CD4-positive, alpha-beta memory T cell (primary cell): ENCODE measurements at regions not wholly inside any gene's neighbourhood (a gene's known extent, or its start where the extent isn't known, plus 50 kb on each side); places are given as distances from the start of the nearest gene placed in this dataset.

Experiments used
- CTCF ChIA-PET: fragments of 350-600 bp; sonication (Branson Sonifier 250); formaldehyde crosslinking; loops from one replicate; lab custom pipeline; 2021; ENCODE audit warnings: inconsistent platforms; ENCODE audit not compliant: partially characterized antibody; lab: Charles Lee
- POLR2A ChIA-PET: fragments of 350-600 bp; sonication (Branson Sonifier 250); formaldehyde crosslinking; loops from one replicate; lab custom pipeline; 2021; ENCODE audit not compliant: partially characterized antibody; lab: Charles Lee
- DNase-seq, 5 donors: peaks; one replicate each; pipeline versions ENCODE4 v3.0.0 to v3.0.0-alpha.2; 2020 to 2022; ENCODE audit warnings: mixed read lengths in 1 of 5
- H3K27ac ChIP-seq: one replicate; pipeline ENCODE4 v1.7.0; 2013; ENCODE audit warnings: low read depth, low read length
- H3K27me3 ChIP-seq: 2 replicates; pipeline ENCODE4 v1.7.0; 2013; ENCODE audit warnings: mild to moderate bottlenecking, low read length, moderate library complexity; ENCODE audit not compliant: insufficient read depth
- H3K36me3 ChIP-seq: 2 replicates; pipeline ENCODE4 v1.7.0; 2013; ENCODE audit warnings: mild to moderate bottlenecking, low read length, moderate library complexity; ENCODE audit not compliant: insufficient read depth
- H3K4me1 ChIP-seq: 2 replicates; pipeline ENCODE4 v1.7.0; 2013; ENCODE audit warnings: mild to moderate bottlenecking, low read length, moderate library complexity; ENCODE audit not compliant: insufficient read depth
- H3K4me3 ChIP-seq, 2 donors: one replicate each; pipeline ENCODE4 v1.7.0; 2013; ENCODE audit warnings: low read length in 2 of 2, mild to moderate bottlenecking in 1 of 2
- H3K9me3 ChIP-seq, 2 donors: one replicate each; pipeline ENCODE4 v1.7.0; 2013; ENCODE audit warnings: low read length in 2 of 2, control low read depth in 1 of 2; ENCODE audit not compliant: control insufficient read depth in 1 of 2
- H3K27ac Mint-ChIP-seq, 7 donors: one replicate each; pipeline ENCODE4 v1.8.0; 2020 to 2021; ENCODE audit warnings: mixed read lengths in 7 of 7, mild to moderate bottlenecking in 6 of 7, inconsistent platforms in 3 of 7, moderate library complexity in 3 of 7
- H3K27me3 Mint-ChIP-seq, 2 donors: one replicate each; pipeline ENCODE4 v1.8.0; 2020 to 2021; ENCODE audit warnings: mixed read lengths in 2 of 2
- H3K36me3 Mint-ChIP-seq, 2 donors: one replicate each; pipeline ENCODE4 v1.8.0; 2020 to 2021; ENCODE audit warnings: mixed read lengths in 2 of 2, inconsistent platforms in 1 of 2, mild to moderate bottlenecking in 1 of 2
- H3K4me1 Mint-ChIP-seq, 4 donors: one replicate each; pipeline ENCODE4 v1.8.0; 2020 to 2021; ENCODE audit warnings: mixed read lengths in 4 of 4, mild to moderate bottlenecking in 1 of 4
- H3K4me3 Mint-ChIP-seq, 8 donors: one replicate each; pipeline ENCODE4 v1.8.0; 2020 to 2021; ENCODE audit warnings: mixed read lengths in 8 of 8, mild to moderate bottlenecking in 7 of 8, moderate library complexity in 6 of 8, inconsistent platforms in 3 of 8
- H3K9me3 Mint-ChIP-seq, 8 donors: one replicate each; pipeline ENCODE4 v1.8.0; 2020 to 2021; ENCODE audit warnings: mixed read lengths in 8 of 8, mild to moderate bottlenecking in 5 of 8, inconsistent platforms in 3 of 8, moderate library complexity in 1 of 8
- intact Hi-C: fragments of 100-400 bp; cut with micrococcal nuclease; formaldehyde crosslinking; loops from one replicate; pipeline ENCODE4 v1.15.1; 2023

DNA sequence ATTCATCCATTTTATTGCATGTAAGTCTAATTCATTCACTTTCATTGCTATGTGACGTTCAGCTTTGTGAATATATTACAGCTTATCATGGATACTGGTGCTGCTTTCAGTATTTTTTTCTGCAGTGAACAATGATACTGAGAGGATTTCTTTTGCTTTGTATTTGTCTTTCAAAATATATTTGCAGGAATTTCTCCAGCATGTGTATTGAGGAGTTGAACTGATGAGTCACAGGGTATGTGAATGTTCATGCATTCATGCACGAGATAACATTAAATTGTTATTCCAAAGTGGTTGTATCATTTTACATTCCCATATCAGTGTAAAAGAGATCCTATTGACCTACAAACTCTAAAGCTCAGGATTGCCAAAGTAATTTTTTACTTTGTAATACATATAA is 283.8 kb upstream of the ARSJ start:
- no peaks in the 10 kb centered on the region for H3K36me3 Mint-ChIP-seq

DNA sequence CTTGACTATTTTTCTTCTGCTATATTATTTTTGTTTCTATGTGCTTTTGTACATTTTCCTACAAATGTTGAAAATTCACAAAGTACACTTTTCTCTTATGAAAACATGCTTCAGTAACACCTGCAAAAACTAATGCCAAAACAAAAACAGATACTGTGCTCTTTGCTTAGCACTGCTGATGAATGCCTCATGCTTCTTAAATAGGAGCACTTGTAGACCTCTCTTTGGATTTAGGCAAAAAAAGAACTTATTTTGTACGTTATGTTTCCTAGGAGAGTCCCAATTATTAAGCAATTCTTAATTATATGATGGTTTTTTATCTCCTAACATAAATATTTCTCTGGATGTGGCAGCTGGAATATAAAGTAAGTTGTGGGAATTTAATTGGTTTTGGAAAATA is 285.0 kb upstream of the ARSJ start:
- Histone ChIP-seq H3K4me1 (no peaks in the 10 kb centered on the region), H3K27ac (no peak overlapping the region), H3K4me3 (no peak overlapping the region), H3K36me3 (no peaks in the 10 kb centered on the region), H3K9me3 (no peaks in the 10 kb centered on the region), H3K27me3 (no peaks in the 10 kb centered on the region)
- intact Hi-C loops: no loop called here
- ChIA-PET POLR2A (no interaction called here), CTCF (no interaction called here)
- no peak for DNase-seq
- H3K9me3 Mint-ChIP-seq: peaks cover 0 to 2% (median 0%) of the 10 kb centered on the region in 8 donors
- no peaks in the 10 kb centered on the region for H3K27me3 Mint-ChIP-seq
- H3K4me3 Mint-ChIP-seq: no peak overlapping the region
- no peaks in the 10 kb centered on the region for H3K36me3 Mint-ChIP-seq
- H3K27ac Mint-ChIP-seq: no peak overlapping the region
- no peaks in the 10 kb centered on the region for H3K4me1 Mint-ChIP-seq

More for the DNA sequence above, 283.8 kb upstream of the ARSJ start:
- no peak overlapping the region for H3K4me3 Mint-ChIP-seq
- no peaks in the 10 kb centered on the region for H3K27me3 Mint-ChIP-seq
- Histone ChIP-seq H3K36me3 (no peaks in the 10 kb centered on the region), H3K4me3 (no peak overlapping the region), H3K27ac (no peak overlapping the region), H3K9me3 (no peaks in the 10 kb centered on the region), H3K27me3 (no peaks in the 10 kb centered on the region), H3K4me1 (no peaks in the 10 kb centered on the region)
- no peak overlapping the region for H3K27ac Mint-ChIP-seq
- DNase-seq: no peak
- ChIA-PET POLR2A (no interaction called here), CTCF (no interaction called here)
- H3K9me3 Mint-ChIP-seq: peaks cover 0 to 2% (median 0%) of the 10 kb centered on the region in 8 donors
- no peaks in the 10 kb centered on the region for H3K4me1 Mint-ChIP-seq
- intact Hi-C loops: no loop called here

DNA sequence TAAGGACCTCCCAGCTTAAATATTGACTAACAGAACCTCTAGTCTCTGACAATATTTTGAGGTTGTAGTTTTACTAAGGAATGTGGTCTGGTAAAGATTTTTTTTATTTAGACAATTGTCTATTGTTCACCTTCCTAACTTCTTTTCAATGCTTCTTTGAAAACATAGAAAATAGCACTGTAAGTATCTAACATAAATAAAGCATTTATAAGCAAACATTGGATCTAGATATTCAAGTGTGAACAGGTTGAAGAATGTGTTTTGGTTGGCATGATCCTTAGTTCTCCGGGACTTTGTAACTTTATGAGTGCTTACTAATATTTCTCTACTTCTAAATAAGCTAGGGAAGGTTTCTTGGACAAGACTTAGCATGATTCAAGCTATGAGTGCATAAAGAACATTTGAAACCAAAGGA is 285.4 kb upstream of the ARSJ start:
- no peak for DNase-seq
- Mint-ChIP-seq H3K27ac (no peak overlapping the region), H3K36me3 (no peaks in the 10 kb centered on the region), H3K27me3 (no peaks in the 10 kb centered on the region), H3K9me3 (peaks cover 0 to 2% (median 0%) of the 10 kb centered on the region in 8 donors), H3K4me1 (no peaks in the 10 kb centered on the region), H3K4me3 (no peak overlapping the region)
- intact Hi-C loops: no loop called here
- ChIA-PET POLR2A (no interaction called here), CTCF (no interaction called here)
- Histone ChIP-seq H3K4me1 (no peaks in the 10 kb centered on the region), H3K36me3 (no peaks in the 10 kb centered on the region), H3K9me3 (no peaks in the 10 kb centered on the region), H3K27me3 (no peaks in the 10 kb centered on the region), H3K4me3 (no peak overlapping the region), H3K27ac (no peak overlapping the region)

DNA sequence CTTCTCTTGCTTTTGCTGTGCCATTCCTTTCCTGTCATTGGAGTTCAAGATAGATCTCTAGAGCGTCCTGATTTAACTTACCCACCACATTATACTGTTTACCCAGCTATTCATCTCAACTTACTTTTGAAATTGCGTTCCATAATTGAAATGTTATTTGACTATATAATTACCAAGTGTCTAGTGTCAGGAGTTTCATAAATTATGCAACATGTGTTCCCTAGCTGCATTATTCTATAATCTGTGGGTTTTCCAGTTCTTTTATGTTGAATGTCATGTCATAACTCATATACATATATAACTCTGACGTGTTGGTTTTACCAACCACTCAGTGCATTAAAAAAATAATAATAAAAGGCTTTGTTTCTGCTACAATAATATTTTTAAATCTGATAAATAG is 285.9 kb upstream of the ARSJ start:
- Histone ChIP-seq H3K9me3 (no peaks in the 10 kb centered on the region), H3K36me3 (no peaks in the 10 kb centered on the region), H3K4me3 (no peak overlapping the region), H3K27ac (no peak overlapping the region), H3K4me1 (no peaks in the 10 kb centered on the region), H3K27me3 (no peaks in the 10 kb centered on the region)
- Mint-ChIP-seq H3K27ac (no peak overlapping the region), H3K27me3 (no peaks in the 10 kb centered on the region), H3K4me1 (no peaks in the 10 kb centered on the region), H3K36me3 (no peaks in the 10 kb centered on the region), H3K4me3 (no peak overlapping the region), H3K9me3 (peaks cover 0 to 2% (median 0%) of the 10 kb centered on the region in 8 donors)
- POLR2A ChIA-PET: no interaction called here
- intact Hi-C loops: no loop called here
- CTCF ChIA-PET: no interaction called here
- no peak for DNase-seq

DNA sequence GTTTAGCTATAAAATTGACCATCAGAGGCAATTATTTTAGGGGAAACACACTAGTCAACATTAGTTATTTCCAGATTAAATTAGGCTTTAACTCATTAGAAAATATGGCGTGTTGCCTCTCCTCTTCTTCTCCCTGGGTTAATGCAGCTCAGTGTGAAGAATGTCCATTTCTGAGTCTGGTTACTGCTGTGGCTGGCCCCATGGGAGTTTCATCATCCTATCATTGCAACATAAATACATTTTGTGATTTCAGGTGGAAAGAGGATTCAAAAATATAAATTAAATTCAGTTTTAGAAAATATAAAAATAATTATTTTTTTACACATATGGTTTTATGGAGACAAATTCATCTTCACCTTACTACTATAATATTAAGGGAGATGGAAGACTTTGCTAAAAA is 288.5 kb upstream of the ARSJ start:
- H3K9me3 Mint-ChIP-seq: no peaks in the 10 kb centered on the region
- Histone ChIP-seq H3K27me3 (no peaks in the 10 kb centered on the region), H3K9me3 (no peaks in the 10 kb centered on the region), H3K27ac (no peak overlapping the region), H3K36me3 (no peaks in the 10 kb centered on the region), H3K4me3 (no peak overlapping the region), H3K4me1 (no peaks in the 10 kb centered on the region)
- H3K4me1 Mint-ChIP-seq: peaks cover 0 to 3% (median 1%) of the 10 kb centered on the region in 4 donors
- POLR2A ChIA-PET: no interaction called here
- no peaks in the 10 kb centered on the region for H3K27me3 Mint-ChIP-seq
- H3K4me3 Mint-ChIP-seq: no peak overlapping the region
- intact Hi-C loops: no loop called here
- no peak for DNase-seq
- CTCF ChIA-PET: no interaction called here
- H3K36me3 Mint-ChIP-seq: no peaks in the 10 kb centered on the region
- no peak overlapping the region for H3K27ac Mint-ChIP-seq

DNA sequence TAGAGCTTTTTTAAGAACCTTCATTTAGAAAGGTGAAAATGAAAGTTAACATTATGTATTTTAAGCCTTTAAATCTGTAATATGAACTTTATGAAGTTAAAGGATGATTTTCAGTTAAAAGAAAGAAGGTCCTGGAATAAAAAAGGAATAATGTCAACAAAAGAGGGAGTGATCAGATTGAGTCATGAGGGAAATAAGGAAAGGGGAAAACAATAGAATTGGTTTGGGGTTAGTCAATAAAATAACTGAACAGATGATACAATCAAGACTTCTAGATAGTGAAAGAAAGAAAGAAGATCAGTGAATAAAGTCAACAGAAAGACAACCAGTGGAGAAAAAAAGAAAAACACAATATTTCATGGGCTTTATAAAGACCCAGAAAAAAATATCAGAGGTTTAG is 291.6 kb upstream of the ARSJ start:
- ChIA-PET POLR2A (no interaction called here), CTCF (no interaction called here)
- Mint-ChIP-seq H3K4me3 (peak overlapping the region in 2 of 8 donors; percentile 3 to 11), H3K9me3 (no peaks in the 10 kb centered on the region), H3K4me1 (peaks cover 0 to 3% (median 1%) of the 10 kb centered on the region in 4 donors), H3K36me3 (no peaks in the 10 kb centered on the region), H3K27me3 (peaks cover 0 to 3% of the 10 kb centered on the region in 2 donors), H3K27ac (peak overlapping the region in 1 of 7 donors; percentile 0)
- Histone ChIP-seq H3K27ac (no peak overlapping the region), H3K36me3 (no peaks in the 10 kb centered on the region), H3K27me3 (no peaks in the 10 kb centered on the region), H3K4me3 (no peak overlapping the region), H3K4me1 (no peaks in the 10 kb centered on the region), H3K9me3 (no peaks in the 10 kb centered on the region)
- no peak for DNase-seq
- intact Hi-C loops: no loop called here

DNA sequence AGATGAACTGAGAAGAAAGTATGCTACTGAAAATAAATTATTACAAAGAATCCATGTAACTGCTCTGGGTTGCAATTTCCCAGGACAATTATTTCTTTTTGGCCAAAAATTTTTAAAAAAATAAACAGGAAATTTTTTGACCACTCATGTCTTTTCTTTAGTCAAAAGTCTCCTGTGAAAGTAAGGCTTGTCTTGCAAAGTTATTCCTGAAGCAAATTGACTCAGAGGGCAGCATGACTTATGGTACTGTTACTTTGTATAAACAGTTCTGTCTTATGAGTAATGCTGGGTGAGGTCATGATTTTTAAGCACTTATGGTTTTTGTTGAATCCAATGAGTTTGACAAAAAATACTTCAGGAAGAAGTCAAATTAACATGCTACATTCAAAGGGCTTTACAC is 292.8 kb upstream of the ARSJ start:
- Histone ChIP-seq H3K9me3 (no peaks in the 10 kb centered on the region), H3K4me3 (no peak overlapping the region), H3K36me3 (no peaks in the 10 kb centered on the region), H3K4me1 (no peaks in the 10 kb centered on the region), H3K27me3 (no peaks in the 10 kb centered on the region), H3K27ac (no peak overlapping the region)
- Mint-ChIP-seq H3K4me1 (peaks cover 0 to 3% (median 1%) of the 10 kb centered on the region in 4 donors), H3K27ac (peak overlapping the region in 1 of 7 donors; percentile 54), H3K9me3 (no peaks in the 10 kb centered on the region), H3K27me3 (peaks cover 0 to 3% of the 10 kb centered on the region in 2 donors), H3K36me3 (no peaks in the 10 kb centered on the region), H3K4me3 (no peak overlapping the region)
- ChIA-PET POLR2A (no interaction called here), CTCF (no interaction called here)
- no peak for DNase-seq
- intact Hi-C loops: no loop called here

DNA sequence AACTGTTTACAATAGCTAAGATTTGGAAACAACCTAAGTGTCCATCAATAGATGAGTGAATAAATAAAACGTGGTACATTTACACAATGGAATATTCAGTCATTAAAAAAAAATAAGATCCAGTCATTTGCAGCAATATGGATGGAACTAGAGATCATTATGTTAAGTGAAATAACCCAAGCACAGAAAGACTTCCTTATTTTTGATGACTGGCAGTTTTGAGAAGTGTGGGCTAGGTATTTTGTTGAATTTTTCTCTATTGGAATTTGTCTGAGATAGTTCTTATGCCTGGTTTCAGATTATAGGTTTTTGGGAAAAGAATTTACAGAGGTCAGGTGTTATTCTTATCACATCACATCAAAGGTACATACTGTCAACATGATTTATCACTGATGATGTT is 293.8 kb upstream of the ARSJ start:
- Histone ChIP-seq H3K4me1 (no peaks in the 10 kb centered on the region), H3K36me3 (no peaks in the 10 kb centered on the region), H3K4me3 (no peak overlapping the region), H3K27me3 (no peaks in the 10 kb centered on the region), H3K9me3 (no peaks in the 10 kb centered on the region), H3K27ac (no peak overlapping the region)
- ChIA-PET CTCF (no interaction called here), POLR2A (no interaction called here)
- H3K27me3 Mint-ChIP-seq: peaks cover 0 to 3% of the 10 kb centered on the region in 2 donors
- peaks cover 0 to 3% (median 1%) of the 10 kb centered on the region in 4 donors for H3K4me1 Mint-ChIP-seq
- H3K4me3 Mint-ChIP-seq: no peak overlapping the region
- H3K36me3 Mint-ChIP-seq: no peaks in the 10 kb centered on the region
- no peak overlapping the region for H3K27ac Mint-ChIP-seq
- DNase-seq: no peak
- peaks cover 0 to 2% (median 0%) of the 10 kb centered on the region in 8 donors for H3K9me3 Mint-ChIP-seq
- intact Hi-C loops: no loop called here
